ENCODE measurements at regions not wholly inside any gene's neighbourhood (a gene's known extent, or its start where the extent isn't known, plus 50 kb on each side); places are given as distances from the start of the nearest gene placed in this dataset.
A peak's percentile ranks its signal among the peaks of the same experiment; 100 is the strongest.

DNA sequence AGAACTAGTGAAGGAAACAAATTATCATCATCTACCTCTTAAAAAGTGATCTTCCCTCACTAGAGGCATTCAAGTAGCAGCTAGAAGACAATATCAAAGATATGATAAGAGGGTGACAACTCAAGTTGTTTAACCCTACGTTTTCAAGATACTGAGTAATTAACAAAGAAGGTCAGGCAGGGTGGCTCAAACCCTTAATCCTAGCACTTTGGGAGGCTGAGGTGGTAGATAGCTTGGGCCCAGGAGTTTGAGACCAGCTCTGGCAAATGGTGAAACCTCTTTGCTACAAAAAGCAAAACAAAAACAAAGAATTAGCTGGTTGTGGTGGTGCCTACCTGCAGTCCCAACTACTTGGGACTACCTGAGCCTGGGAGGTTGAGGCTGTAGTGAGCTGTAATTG lies 408.2 kb upstream of the TUSC1 start:
- Mint-ChIP-seq H3K4me1 (ENCODE audit: low read depth) (peaks cover 6% of the 10 kb centered on the region), H3K36me3 (ENCODE audit: low read depth) (no peaks in the 10 kb centered on the region), H3K9me3 (ENCODE audit: low read depth) (no peaks in the 10 kb centered on the region), H3K27me3 (ENCODE audit: low read depth) (no peaks in the 10 kb centered on the region), H3K4me3 (ENCODE audit: unreplicated experiment) (no peak overlapping the region), H3K27ac (ENCODE audit: unreplicated experiment) (no peak overlapping the region)
- no peak for DNase-seq (ENCODE audit: low spot score)
- TF ChIP-seq, protein P1, sequence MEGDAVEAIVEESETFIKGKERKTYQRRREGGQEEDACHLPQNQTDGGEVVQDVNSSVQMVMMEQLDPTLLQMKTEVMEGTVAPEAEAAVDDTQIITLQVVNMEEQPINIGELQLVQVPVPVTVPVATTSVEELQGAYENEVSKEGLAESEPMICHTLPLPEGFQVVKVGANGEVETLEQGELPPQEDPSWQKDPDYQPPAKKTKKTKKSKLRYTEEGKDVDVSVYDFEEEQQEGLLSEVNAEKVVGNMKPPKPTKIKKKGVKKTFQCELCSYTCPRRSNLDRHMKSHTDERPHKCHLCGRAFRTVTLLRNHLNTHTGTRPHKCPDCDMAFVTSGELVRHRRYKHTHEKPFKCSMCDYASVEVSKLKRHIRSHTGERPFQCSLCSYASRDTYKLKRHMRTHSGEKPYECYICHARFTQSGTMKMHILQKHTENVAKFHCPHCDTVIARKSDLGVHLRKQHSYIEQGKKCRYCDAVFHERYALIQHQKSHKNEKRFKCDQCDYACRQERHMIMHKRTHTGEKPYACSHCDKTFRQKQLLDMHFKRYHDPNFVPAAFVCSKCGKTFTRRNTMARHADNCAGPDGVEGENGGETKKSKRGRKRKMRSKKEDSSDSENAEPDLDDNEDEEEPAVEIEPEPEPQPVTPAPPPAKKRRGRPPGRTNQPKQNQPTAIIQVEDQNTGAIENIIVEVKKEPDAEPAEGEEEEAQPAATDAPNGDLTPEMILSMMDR (IDR thresholded peaks at IDR 0.05) = no peak

DNA sequence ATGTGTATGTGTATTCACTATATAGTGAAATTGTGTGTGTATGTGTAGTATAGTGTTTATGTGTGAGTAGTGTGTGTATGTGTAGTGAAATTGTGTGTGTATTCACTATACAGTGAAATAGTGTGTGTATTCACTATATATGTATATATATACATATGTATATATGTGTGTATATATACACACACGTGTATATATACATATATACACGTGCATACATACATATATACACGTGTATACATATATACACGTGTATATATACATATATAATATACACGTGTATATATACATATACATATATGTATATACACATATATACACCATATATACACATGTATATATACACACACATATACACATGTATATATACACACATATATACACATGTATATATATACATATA lies 403.6 kb upstream of the TUSC1 start:
- Mint-ChIP-seq H3K4me3 (ENCODE audit: unreplicated experiment) (no peak overlapping the region), H3K27me3 (ENCODE audit: low read depth) (peaks cover 2% of the 10 kb centered on the region)

DNA sequence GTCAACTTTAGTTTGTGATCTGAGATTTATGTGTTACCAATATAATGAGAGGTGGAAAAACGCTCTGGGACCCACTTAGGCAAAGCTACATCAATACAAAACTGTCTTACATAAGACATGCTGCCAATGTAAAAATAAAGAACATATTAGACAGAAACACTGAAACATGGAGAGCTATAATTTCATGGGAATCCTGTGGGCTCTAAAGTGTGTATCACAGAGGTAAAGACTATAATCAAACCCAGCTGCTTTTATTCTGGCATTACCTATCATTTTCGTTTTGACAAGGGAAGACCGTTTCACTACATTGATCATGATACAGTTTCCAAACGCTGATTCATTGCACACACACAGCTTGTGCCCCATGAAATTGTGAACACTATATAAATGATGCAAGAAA lies 400.5 kb upstream of the TUSC1 start:
- TF ChIP-seq, protein P1 (IDR thresholded peaks at IDR 0.05) = no peak
- Mint-ChIP-seq H3K27ac (ENCODE audit: unreplicated experiment) (no peak overlapping the region), H3K4me1 (ENCODE audit: low read depth) (no peaks in the 10 kb centered on the region), H3K9me3 (ENCODE audit: low read depth) (peaks cover 34% of the 10 kb centered on the region), H3K36me3 (ENCODE audit: low read depth) (peaks cover 10% of the 10 kb centered on the region), H3K4me3 (ENCODE audit: unreplicated experiment) (no peak overlapping the region), H3K27me3 (ENCODE audit: low read depth) (peaks cover 2% of the 10 kb centered on the region)
- DNase-seq (ENCODE audit: low spot score) = no peak

More for the DNA sequence above, 403.6 kb upstream of the TUSC1 start:
- H3K27ac Mint-ChIP-seq (ENCODE audit: unreplicated experiment) = no peak overlapping the region
- no peaks in the 10 kb centered on the region for H3K4me1 Mint-ChIP-seq (ENCODE audit: low read depth)
- TF ChIP-seq, protein P1 (IDR thresholded peaks at IDR 0.05) = no peak
- peaks cover 6% of the 10 kb centered on the region for H3K9me3 Mint-ChIP-seq (ENCODE audit: low read depth)
- H3K36me3 Mint-ChIP-seq (ENCODE audit: low read depth) = no peaks in the 10 kb centered on the region
- no peak for DNase-seq (ENCODE audit: low spot score)

DNA sequence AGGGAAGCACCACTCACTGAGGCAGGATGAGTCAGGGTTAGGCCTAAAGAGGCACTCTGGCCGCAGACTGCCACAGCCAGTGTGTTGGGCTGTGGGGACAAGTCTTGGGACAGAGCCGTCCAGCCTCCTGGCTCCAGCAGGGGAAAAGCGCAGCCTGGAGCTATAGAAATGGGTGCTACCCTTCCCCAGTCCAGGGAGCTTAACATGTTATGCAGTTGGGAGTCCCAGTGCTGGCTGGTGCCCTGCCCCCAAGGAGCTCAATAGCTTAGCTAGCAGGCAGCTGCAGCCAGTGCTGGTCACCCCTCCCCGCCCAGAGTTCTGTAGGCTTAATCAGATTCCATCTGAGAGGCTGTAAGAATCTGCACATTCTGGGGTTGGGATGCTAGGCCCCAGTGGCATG lies 399.6 kb upstream of the TUSC1 start:
- no peak overlapping the region for H3K27ac Mint-ChIP-seq (ENCODE audit: unreplicated experiment)
- peaks cover 41% of the 10 kb centered on the region for H3K9me3 Mint-ChIP-seq (ENCODE audit: low read depth)
- H3K36me3 Mint-ChIP-seq (ENCODE audit: low read depth) = peaks cover 12% of the 10 kb centered on the region
- no peaks in the 10 kb centered on the region for H3K4me1 Mint-ChIP-seq (ENCODE audit: low read depth)
- TF ChIP-seq, protein P1 (IDR thresholded peaks at IDR 0.05) = no peak
- peak; percentile 68 for DNase-seq (ENCODE audit: low spot score)
- H3K4me3 Mint-ChIP-seq (ENCODE audit: unreplicated experiment) = no peak overlapping the region
- peaks cover 2% of the 10 kb centered on the region for H3K27me3 Mint-ChIP-seq (ENCODE audit: low read depth)

DNA sequence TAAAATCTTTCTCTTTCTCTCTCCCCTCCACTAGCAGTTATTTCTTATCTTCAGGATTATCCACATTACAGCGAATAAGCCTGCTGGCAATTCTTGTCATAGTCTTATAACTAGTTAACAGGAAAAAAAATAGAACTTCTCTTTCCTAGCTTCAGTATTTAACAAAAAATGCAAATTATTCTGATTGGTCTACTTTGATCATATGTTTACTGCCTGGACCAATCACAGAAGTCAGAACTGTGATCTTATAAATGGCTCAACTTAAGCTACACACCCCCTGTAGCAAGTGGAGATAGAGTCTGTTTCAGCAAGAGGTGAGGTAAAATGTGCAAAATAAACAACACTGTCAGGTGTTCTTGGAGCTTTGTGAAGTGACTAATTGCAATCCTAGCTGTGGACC lies 389.4 kb upstream of the TUSC1 start:
- no peak for DNase-seq (ENCODE audit: low spot score)
- H3K4me3 Mint-ChIP-seq (ENCODE audit: unreplicated experiment) = no peak overlapping the region
- H3K36me3 Mint-ChIP-seq (ENCODE audit: low read depth) = no peaks in the 10 kb centered on the region

More for the DNA sequence above, 389.4 kb upstream of the TUSC1 start:
- H3K27me3 Mint-ChIP-seq (ENCODE audit: low read depth) = peaks cover 5% of the 10 kb centered on the region
- H3K27ac Mint-ChIP-seq (ENCODE audit: unreplicated experiment) = no peak overlapping the region
- TF ChIP-seq, protein P1 (IDR thresholded peaks at IDR 0.05) = no peak
- no peaks in the 10 kb centered on the region for H3K9me3 Mint-ChIP-seq (ENCODE audit: low read depth)
- no peaks in the 10 kb centered on the region for H3K4me1 Mint-ChIP-seq (ENCODE audit: low read depth)
